Breast epithelium (tissue), 3 donors: ENCODE measurements at regions not wholly inside any gene's neighbourhood (a gene's known extent, or its start where the extent isn't known, plus 50 kb on each side); places are given as distances from the start of the nearest gene placed in this dataset.

Experiments
- CTCF ChIP-seq, 3 donors: fragments of 450-650 bp; IDR thresholded peaks; one replicate each; pipeline ENCODE4 v1.5.1; 2016 to 2017; ENCODE audit warnings: antibody characterized with exemption in 3 of 3, mild to moderate bottlenecking in 3 of 3, moderate library complexity in 3 of 3
- POLR2A ChIP-seq: fragments of 450-650 bp; IDR thresholded peaks from one replicate; pipeline ENCODE4 v1.6.1; 2016; ENCODE audit warnings: antibody characterized with exemption, mild to moderate bottlenecking, moderate library complexity

GRCh38 chr11:80523057-80523456 is 1082.2 kb upstream of the TENM4 start:
- TF ChIP-seq POLR2A (no peak), CTCF (IDR thresholded peaks at IDR 0.05) (no peak)
